ENCODE measurements at regions not wholly inside any gene's neighbourhood (a gene's known extent, or its start where the extent isn't known, plus 50 kb on each side); places are given as distances from the start of the nearest gene placed in this dataset.

- TF ChIP-seq CTCF (IDR thresholded peaks at IDR 0.05; ENCODE audit: control extremely low read depth, extremely low read depth, low read depth, missing control alignments) = no peak
- ChIA-PET CTCF (no interaction called here), POLR2A (interaction anchor here (0.6 kb wide), 1 partner anchor 54 kb away, joined by 3 read pairs; no protein-coding TSS in a partner anchor)
- DNase-seq (ENCODE audit: extremely low spot score) = no peak
Observed at GRCh38 chr2:17430326-17430725, 87.9 kb downstream of the RAD51AP2 start.

GRCh38 chr2:17429130-17429529, 89.1 kb downstream of the RAD51AP2 start:
- no peak for TF ChIP-seq CTCF (IDR thresholded peaks at IDR 0.05; ENCODE audit: control extremely low read depth, extremely low read depth, low read depth, missing control alignments)
- ChIA-PET POLR2A (no interaction called here), CTCF (interaction anchor here (1.6 kb wide), 1 partner anchor 16 kb away, joined by 3 read pairs; no protein-coding TSS in a partner anchor)
- DNase-seq (ENCODE audit: extremely low spot score) = no peak

- DNase-seq (ENCODE audit: extremely low spot score) = no peak
- ChIA-PET CTCF (interaction anchor here (1.4 to 1.6 kb wide), 3 partner anchors 9 to 51 kb away, joined by 3 to 4 read pairs (median 4); no protein-coding TSS in a partner anchor), POLR2A (no interaction called here)
- TF ChIP-seq CTCF (IDR thresholded peaks at IDR 0.05; ENCODE audit: control extremely low read depth, extremely low read depth, low read depth, missing control alignments) = no peak
Observed at GRCh38 chr2:17427401-17427800, 90.8 kb downstream of the RAD51AP2 start.

- no peak for DNase-seq (ENCODE audit: extremely low spot score)
- ChIA-PET CTCF (interaction anchor here (1.4 to 1.6 kb wide), 2 partner anchors 10 to 50 kb away, joined by 4 read pairs; no protein-coding TSS in a partner anchor), POLR2A (no interaction called here)
- no peak for TF ChIP-seq CTCF (IDR thresholded peaks at IDR 0.05; ENCODE audit: control extremely low read depth, extremely low read depth, low read depth, missing control alignments)
Observed at GRCh38 chr2:17426743-17427142, 91.5 kb downstream of the RAD51AP2 start.

- ChIA-PET POLR2A (no interaction called here), CTCF (no interaction called here)
- DNase-seq (ENCODE audit: extremely low spot score) = no peak
- TF ChIP-seq CTCF (IDR thresholded peaks at IDR 0.05; ENCODE audit: control extremely low read depth, extremely low read depth, low read depth, missing control alignments) = no peak
Observed at GRCh38 chr2:17422061-17422460, 96.2 kb downstream of the RAD51AP2 start.

GRCh38 chr2:17416884-17417391, 101.3 kb downstream of the RAD51AP2 start:
- ChIA-PET POLR2A (no interaction called here), CTCF (no interaction called here)
- no peak for DNase-seq (ENCODE audit: extremely low spot score)
- no peak for TF ChIP-seq CTCF (IDR thresholded peaks at IDR 0.05; ENCODE audit: control extremely low read depth, extremely low read depth, low read depth, missing control alignments)

All from GM10248 (cell line).